GM12872 (cell line): ENCODE measurements at regions not wholly inside any gene's neighbourhood (a gene's known extent, or its start where the extent isn't known, plus 50 kb on each side); places are given as distances from the start of the nearest gene placed in this dataset.

Experiments
- CTCF ChIP-seq: IDR thresholded peaks from 3 replicates; pipeline ENCODE4 v1.5.1; 2011; ENCODE audit warnings: low read depth, mild to moderate bottlenecking, low read length, moderate library complexity; ENCODE audit not compliant: insufficient read depth

GRCh38 chr10:4291990-4292389, 507.0 kb upstream of the KLF6 start:
- no peak for TF ChIP-seq CTCF

- TF ChIP-seq CTCF: no peak
Measured at GRCh38 chr10:4285121-4285520, 500.1 kb upstream of the KLF6 start.

- no peak for TF ChIP-seq CTCF
Measured at GRCh38 chr10:4283846-4284610, 499.0 kb upstream of the KLF6 start.

GRCh38 chr10:4282496-4282895, 497.5 kb upstream of the KLF6 start:
- TF ChIP-seq CTCF: no peak

DNA sequence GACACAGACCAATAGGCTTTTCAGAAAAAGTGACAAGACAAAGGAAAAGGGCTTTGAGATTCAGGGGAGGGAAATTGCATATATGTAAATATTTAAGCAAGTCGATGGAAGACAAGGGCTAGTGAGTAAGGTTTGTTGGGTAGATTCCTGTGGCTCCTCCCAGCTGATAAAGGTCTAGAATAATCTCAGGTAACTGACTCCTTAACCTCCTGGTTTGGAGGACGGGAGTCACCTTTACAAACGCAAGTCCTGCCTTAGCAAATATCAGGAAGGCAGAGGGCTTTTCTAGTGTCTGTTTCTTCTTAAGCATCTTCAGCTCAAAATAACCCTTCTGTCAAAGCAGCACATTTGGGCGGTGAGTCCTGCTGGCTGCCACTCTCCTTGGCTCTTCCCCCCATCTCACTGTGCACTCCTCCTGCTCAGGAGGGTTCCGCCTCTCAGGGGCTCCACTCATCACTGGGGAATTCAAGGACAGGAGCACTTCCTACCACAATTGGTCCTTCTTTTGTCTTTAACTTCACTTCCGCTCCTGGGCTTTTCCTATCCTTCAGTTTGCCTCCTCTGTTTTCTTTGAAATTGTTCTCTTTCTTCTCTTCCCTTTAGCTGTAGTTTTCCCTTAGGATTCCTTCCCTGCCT, 496.3 kb upstream of the KLF6 start:
- TF ChIP-seq CTCF: no peak

DNA sequence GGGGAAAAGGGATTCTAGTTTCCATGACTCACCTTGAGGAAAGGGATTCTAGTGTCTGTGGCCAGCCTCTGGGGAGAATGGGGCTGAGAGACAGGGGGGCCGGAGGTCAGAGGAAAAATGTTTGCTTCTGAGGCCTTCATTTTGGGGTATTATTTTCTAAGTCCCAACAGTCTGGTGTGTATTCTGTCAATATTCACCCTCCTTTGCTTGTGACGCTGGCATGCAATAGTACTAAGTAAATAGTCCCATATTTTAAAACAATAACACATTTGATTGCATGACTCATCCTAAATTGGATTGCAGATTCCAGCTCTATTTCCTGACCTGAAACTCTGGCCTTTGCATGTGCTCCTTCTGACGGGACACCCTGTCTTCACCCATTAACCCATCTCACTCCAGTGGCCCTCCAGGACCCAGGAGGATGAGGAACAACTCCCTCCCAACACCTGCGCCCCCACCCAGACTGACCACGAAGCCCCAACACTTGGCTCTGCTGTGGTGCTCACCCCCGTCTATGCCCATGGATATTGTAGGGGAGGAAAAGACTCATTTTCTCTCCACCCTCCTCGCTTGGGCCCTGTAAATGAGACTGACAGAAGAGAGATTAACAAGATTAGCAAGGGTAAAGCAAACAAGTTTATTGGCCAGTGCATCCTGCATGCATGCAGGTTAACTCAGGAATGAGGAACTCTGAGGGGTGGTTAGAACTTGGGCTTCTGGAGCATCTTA, 495.6 kb upstream of the KLF6 start:
- no peak for TF ChIP-seq CTCF

GRCh38 chr10:4279655-4280054, 494.6 kb upstream of the KLF6 start:
- TF ChIP-seq CTCF: no peak
